Prostate gland (tissue), 2 donors: ENCODE measurements at regions not wholly inside any gene's neighbourhood (a gene's known extent, or its start where the extent isn't known, plus 50 kb on each side); places are given as distances from the start of the nearest gene placed in this dataset.

Experiments used
- POLR2A ChIP-seq: fragments of 450-650 bp; IDR thresholded peaks from one replicate; pipeline ENCODE4 v1.6.1; 2016; ENCODE audit warnings: antibody characterized with exemption, mild to moderate bottlenecking
- POLR2AphosphoS5 ChIP-seq: sonication (generic); formaldehyde crosslinking; IDR thresholded peaks from one replicate; pipeline ENCODE4 v1.6.1; 2017; ENCODE audit warnings: antibody characterized with exemption
- TF ChIP-seq, protein P1 (sequence below), 4 experiments: fragments of 200-600 bp in 2 of 4; fragments of 450-650 bp in 2 of 4; sonication (generic) in 2 of 4; IDR thresholded peaks; 1 replicate in 3 of 4; 2 replicates in 1 of 4; pipeline ENCODE4 v1.5.1; 2016 to 2019; ENCODE audit warnings: antibody characterized with exemption in 4 of 4, mild to moderate bottlenecking in 2 of 4, moderate library complexity in 2 of 4

DNA sequence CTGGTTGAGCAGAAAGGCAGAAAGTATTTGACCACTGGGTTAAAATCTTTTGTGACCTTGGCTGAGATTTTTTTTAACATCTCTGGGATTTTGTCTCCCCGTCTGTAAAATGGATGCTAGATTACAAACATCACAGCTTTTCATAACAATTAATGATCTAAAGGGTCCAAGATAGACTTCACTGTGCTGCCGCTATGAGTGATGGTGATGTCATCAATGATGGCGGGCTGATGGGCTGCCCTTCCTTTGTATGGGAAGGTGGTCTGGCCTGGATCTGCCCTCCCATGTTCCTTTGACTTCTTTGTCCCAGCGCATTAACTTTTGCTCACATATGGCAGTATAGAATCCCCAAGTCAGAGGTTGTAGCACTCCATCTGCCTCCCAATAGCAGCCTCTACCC is 116.7 kb downstream of the IRX5 start:
- TF ChIP-seq, protein P1, sequence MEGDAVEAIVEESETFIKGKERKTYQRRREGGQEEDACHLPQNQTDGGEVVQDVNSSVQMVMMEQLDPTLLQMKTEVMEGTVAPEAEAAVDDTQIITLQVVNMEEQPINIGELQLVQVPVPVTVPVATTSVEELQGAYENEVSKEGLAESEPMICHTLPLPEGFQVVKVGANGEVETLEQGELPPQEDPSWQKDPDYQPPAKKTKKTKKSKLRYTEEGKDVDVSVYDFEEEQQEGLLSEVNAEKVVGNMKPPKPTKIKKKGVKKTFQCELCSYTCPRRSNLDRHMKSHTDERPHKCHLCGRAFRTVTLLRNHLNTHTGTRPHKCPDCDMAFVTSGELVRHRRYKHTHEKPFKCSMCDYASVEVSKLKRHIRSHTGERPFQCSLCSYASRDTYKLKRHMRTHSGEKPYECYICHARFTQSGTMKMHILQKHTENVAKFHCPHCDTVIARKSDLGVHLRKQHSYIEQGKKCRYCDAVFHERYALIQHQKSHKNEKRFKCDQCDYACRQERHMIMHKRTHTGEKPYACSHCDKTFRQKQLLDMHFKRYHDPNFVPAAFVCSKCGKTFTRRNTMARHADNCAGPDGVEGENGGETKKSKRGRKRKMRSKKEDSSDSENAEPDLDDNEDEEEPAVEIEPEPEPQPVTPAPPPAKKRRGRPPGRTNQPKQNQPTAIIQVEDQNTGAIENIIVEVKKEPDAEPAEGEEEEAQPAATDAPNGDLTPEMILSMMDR (IDR thresholded peaks at IDR 0.05), result no peak
- TF ChIP-seq POLR2A (no peak), POLR2AphosphoS5 (no peak)
